GM10266 (cell line): ENCODE measurements at regions not wholly inside any gene's neighbourhood (a gene's known extent, or its start where the extent isn't known, plus 50 kb on each side); places are given as distances from the start of the nearest gene placed in this dataset.

Experiments
- DNase-seq: peaks from one replicate; pipeline ENCODE4 v3.0.0; 2012; ENCODE audit errors: extremely low spot score
- CTCF ChIP-seq: IDR thresholded peaks from 2 replicates; pipeline ENCODE4 v1.5.1; 2012; ENCODE audit warnings: mild to moderate bottlenecking, low read depth; ENCODE audit not compliant: control insufficient read depth, insufficient read depth; ENCODE audit errors: missing control alignments

- TF ChIP-seq CTCF: no peak
- DNase-seq: no peak
Measured at GRCh38 chr16:65495106-65495505, 373.2 kb upstream of the CDH11 start.

- DNase-seq: no peak
- TF ChIP-seq CTCF: no peak
Measured at GRCh38 chr16:65494609-65495008, 372.7 kb upstream of the CDH11 start.

DNA sequence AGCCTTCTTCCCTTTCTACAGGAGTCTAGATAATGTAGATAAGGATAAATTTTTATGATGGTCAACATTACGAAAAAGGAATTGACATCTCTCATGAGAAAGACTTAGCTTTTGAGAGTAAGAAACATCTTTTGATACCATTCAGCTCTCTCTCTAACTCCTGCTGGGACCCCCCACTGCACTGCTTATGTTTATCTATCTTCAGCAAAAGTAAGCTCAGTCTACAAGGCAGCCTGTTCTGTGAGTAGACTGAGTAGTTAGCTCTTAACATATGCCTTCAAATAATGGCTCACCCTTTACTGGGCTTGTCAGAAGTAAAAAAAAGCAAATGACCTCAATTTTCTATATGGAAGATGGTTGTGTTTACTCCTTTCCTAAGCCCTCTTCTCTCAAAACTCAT is 372.2 kb upstream of the CDH11 start:
- TF ChIP-seq CTCF: no peak
- no peak for DNase-seq

DNA sequence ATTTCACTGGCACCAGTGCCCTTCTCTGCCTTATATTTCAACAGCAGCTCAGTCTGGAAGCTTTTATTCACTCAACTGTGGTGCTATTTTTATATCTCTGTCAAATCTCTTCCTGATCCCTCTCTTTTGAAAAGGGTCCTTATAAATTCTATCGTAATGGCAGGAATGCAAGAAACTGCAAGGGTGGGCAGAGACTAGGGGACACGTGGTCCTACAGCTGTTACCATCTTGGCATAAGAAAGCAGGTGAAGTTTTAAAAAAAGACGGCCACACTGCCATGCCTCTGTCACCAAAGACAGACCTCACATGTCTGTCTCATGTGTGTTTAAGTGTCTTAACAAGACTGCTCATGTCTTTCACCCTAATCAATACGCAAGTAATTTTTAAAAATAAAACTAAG is 368.4 kb upstream of the CDH11 start:
- DNase-seq: no peak
- TF ChIP-seq CTCF: no peak

- TF ChIP-seq CTCF: no peak
Measured at GRCh38 chr16:65489531-65490023, 367.7 kb upstream of the CDH11 start.

GRCh38 chr16:65487231-65487630 is 365.4 kb upstream of the CDH11 start:
- no peak for TF ChIP-seq CTCF
- DNase-seq: no peak

More at GRCh38 chr16:65489531-65490023, 367.7 kb upstream of the CDH11 start:
- DNase-seq: no peak

DNA sequence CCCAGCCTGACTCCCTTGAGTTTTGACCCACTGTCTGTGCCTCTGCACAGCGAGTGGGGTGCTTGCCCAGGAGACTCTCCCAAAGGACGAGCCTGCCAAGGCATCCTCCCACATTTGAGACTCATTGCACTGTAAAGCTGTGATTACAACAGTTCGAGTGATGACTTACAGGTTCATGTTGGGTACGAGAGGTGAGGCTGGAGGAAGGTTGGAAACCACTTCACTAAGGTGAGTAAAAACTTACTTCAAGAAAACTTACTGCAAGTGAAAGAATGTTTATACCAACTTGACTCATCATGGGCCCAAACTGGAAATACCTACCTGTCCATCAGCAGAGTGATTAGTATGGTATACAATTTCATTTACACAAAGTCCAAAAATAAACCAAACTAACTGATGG is 360.1 kb upstream of the CDH11 start:
- TF ChIP-seq CTCF: no peak
- no peak for DNase-seq
